Activated naive CD4-positive, alpha-beta T cell treated with anti-CD3 and anti-CD28 coated beads, Interleukin-2, amount 50 U/mL, for 72 hours (primary cell): ENCODE measurements at regions not wholly inside any gene's neighbourhood (a gene's known extent, or its start where the extent isn't known, plus 50 kb on each side); places are given as distances from the start of the nearest gene placed in this dataset.
"Not testable (repeated sequence)": the region's sequence is repeated elsewhere in the genome, so short reads cannot be mapped to it uniquely, and the experiment has no call there.

Experiments used
- ATAC-seq, 2 donors: fragments of 150-1000 bp; cut with Tn5 transposase; 2 replicates each; pipeline ENCODE4 v1.10.0; 2021; ENCODE audit warnings: mild to moderate bottlenecking in 2 of 2, moderate library complexity in 2 of 2
- DNase-seq, 2 donors: peaks; one replicate each; pipeline ENCODE4 v3.0.0; 2021 to 2022; ENCODE audit warnings: low spot score in 2 of 2
- H3K27ac Mint-ChIP-seq, 2 donors: one replicate each; pipeline ENCODE4 v1.8.0; 2022; ENCODE audit warnings: mild to moderate bottlenecking in 2 of 2, mixed read lengths in 2 of 2
- H3K36me3 Mint-ChIP-seq, 2 donors: one replicate each; pipeline ENCODE4 v1.8.0; 2022; ENCODE audit warnings: mixed read lengths in 2 of 2
- H3K9me3 Mint-ChIP-seq, 2 donors: one replicate each; pipeline ENCODE4 v1.8.0; 2022; ENCODE audit warnings: mixed read lengths in 2 of 2

GRCh38 chr5:128800377-128800776 is 164.9 kb upstream of the SLC27A6 start:
- no peak overlapping the region for H3K27ac Mint-ChIP-seq
- peaks cover 0 to 5% of the 10 kb centered on the region in 2 donors for H3K9me3 Mint-ChIP-seq
- DNase-seq = no peak
- ATAC-seq = no peak
- H3K36me3 Mint-ChIP-seq = no peaks in the 10 kb centered on the region

- Mint-ChIP-seq H3K9me3 (peaks cover 6 to 19% of the 10 kb centered on the region in 2 donors), H3K27ac (no peak overlapping the region), H3K36me3 (peaks cover 3 to 7% of the 10 kb centered on the region in 2 donors)
- DNase-seq (no peak), ATAC-seq (no peak)
Measured at GRCh38 chr5:128813317-128814070, 151.8 kb upstream of the SLC27A6 start.

DNA sequence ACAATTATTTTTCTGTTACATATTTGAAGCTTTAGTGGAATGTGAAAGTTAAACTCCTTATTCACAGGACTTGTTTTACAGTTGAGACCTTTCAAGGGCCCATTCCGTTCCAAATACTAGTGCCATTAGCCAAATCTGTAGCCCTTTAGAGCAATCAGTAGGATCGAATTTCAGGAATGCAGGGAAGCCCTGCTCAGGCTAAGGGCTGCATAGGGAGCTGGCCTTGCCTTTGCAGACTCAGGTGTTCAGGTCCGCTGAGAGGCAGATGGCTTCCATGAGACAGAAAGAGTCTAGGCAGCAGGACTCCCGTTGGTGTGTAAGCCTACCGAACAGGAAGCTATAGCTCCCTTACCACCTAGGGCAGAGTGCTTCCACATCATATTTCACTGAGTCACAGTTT is 150.1 kb upstream of the SLC27A6 start:
- DNase-seq = no peak
- H3K9me3 Mint-ChIP-seq = peaks cover 0 to 14% of the 10 kb centered on the region in 2 donors

DNA sequence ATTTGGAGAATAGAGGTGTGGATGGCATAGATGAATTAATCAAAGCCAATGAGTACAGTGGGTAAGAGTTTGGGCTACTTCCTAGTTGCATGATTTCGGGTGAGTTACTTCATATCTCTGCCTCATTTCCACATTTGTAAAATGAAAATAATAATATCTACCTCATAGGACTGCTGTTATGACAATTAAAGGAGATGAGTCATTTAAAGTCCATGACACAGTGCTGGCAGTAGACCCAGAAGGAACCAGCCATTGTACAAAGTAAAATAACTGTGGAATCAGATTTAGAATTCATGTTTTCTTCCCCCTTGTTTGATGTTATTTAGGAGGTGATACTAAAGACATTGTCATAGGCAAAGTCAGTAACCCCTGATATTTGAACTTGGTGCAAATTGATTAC is 139.5 kb upstream of the SLC27A6 start:
- Mint-ChIP-seq H3K27ac (no peak overlapping the region), H3K9me3 (peaks cover 0 to 4% of the 10 kb centered on the region in 2 donors), H3K36me3 (no peaks in the 10 kb centered on the region)
- DNase-seq = no peak
- no peak for ATAC-seq

More for the DNA sequence above, 150.1 kb upstream of the SLC27A6 start:
- Mint-ChIP-seq H3K36me3 (no peaks in the 10 kb centered on the region), H3K27ac (no peak overlapping the region)
- ATAC-seq = no peak

DNA sequence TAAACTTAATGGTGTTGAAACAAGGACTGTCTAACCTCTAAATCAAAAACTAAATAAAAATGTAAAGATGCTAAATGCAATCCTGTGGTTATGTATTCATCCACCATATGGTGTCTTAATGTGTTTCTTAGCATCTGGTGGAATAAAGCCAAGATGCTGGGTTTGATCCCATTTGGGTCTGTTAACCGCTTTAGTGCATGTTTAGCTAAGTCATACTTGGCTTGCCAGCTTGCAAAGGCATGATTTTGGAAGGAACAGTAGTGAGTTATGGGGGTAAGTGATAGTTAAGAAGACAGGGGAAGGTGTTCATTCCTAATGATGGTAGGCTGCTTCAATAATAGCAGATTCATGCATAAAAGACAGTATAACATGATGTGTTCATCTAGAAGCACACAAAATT is 139.0 kb upstream of the SLC27A6 start:
- no peak for DNase-seq
- no peaks in the 10 kb centered on the region for H3K36me3 Mint-ChIP-seq
- H3K27ac Mint-ChIP-seq = no peak overlapping the region
- no peak for ATAC-seq
- peaks cover 0 to 4% of the 10 kb centered on the region in 2 donors for H3K9me3 Mint-ChIP-seq

DNA sequence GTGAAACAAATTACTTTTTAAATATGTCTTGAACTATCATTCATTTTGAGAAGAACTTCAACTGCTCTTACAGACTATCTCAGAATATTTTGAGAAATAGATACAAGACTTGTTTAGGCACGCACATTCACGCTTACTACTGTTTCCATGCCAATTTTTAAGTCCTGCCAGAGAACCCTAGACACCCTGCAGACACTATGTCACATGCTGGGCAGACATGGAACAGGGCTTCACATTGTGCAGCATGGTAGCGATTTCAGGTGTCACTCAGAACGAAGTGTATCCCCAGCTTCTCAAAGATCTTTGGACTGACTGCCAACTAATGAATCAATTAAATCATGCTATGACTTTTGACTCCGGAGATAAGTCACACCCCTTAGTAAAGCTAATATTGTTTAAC is 128.7 kb upstream of the SLC27A6 start:
- H3K36me3 Mint-ChIP-seq = no peaks in the 10 kb centered on the region
- no peak for ATAC-seq

GRCh38 chr5:128838623-128839022 is 126.7 kb upstream of the SLC27A6 start:
- no peaks in the 10 kb centered on the region for H3K36me3 Mint-ChIP-seq
- ATAC-seq = no peak
- DNase-seq = no peak
- no peak overlapping the region for H3K27ac Mint-ChIP-seq
- no peaks in the 10 kb centered on the region for H3K9me3 Mint-ChIP-seq

More for the DNA sequence above, 128.7 kb upstream of the SLC27A6 start:
- Mint-ChIP-seq H3K27ac (no peak overlapping the region), H3K9me3 (no peaks in the 10 kb centered on the region)
- no peak for DNase-seq

- no peak for DNase-seq
- Mint-ChIP-seq H3K9me3 (no peaks in the 10 kb centered on the region), H3K27ac (no peak overlapping the region), H3K36me3 (no peaks in the 10 kb centered on the region)
- ATAC-seq = no peak
Measured at GRCh38 chr5:128842241-128842640, 123.0 kb upstream of the SLC27A6 start.

GRCh38 chr5:128844354-128844923 is 120.8 kb upstream of the SLC27A6 start:
- ATAC-seq = no peak
- DNase-seq = no peak
- Mint-ChIP-seq H3K36me3 (peaks cover 5% of the 10 kb centered on the region in 2 donors), H3K27ac (no peak overlapping the region), H3K9me3 (peaks cover 13 to 14% of the 10 kb centered on the region in 2 donors)

GRCh38 chr5:128850049-128850448 is 115.2 kb upstream of the SLC27A6 start:
- H3K36me3 Mint-ChIP-seq = peaks cover 14 to 15% of the 10 kb centered on the region in 2 donors

DNA sequence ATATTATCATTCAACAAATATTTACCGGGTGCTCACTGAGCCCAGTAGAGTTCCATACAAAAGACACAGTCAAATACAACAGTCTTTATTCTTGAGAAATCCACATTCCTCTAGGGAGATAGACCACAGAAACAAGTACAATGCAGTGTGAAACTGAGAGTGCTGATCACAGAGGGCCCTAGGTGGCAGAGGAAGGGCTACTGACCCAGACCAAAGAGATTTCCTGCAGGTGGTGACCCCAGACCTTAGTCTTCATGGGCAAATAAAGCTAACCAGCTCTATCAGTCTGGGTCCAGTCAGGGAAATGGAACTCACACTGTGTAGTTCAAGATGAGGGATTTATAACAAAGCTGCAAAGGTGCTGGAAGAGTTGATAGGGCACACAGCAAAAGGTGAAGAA is 110.4 kb upstream of the SLC27A6 start:
- ATAC-seq (no peak), DNase-seq (no peak)
- no peak overlapping the region for H3K27ac Mint-ChIP-seq
- peaks cover 16 to 31% of the 10 kb centered on the region in 2 donors for H3K9me3 Mint-ChIP-seq
- H3K36me3 Mint-ChIP-seq = peaks cover 4 to 8% of the 10 kb centered on the region in 2 donors

More at GRCh38 chr5:128850049-128850448, 115.2 kb upstream of the SLC27A6 start:
- no peak for ATAC-seq
- no peak for DNase-seq
- Mint-ChIP-seq H3K27ac (no peak overlapping the region), H3K9me3 (peaks cover 26 to 36% of the 10 kb centered on the region in 2 donors)

GRCh38 chr5:128857076-128857677 is 108.1 kb upstream of the SLC27A6 start:
- no peak for ATAC-seq
- no peak overlapping the region for H3K27ac Mint-ChIP-seq
- peaks cover 0 to 4% of the 10 kb centered on the region in 2 donors for H3K36me3 Mint-ChIP-seq
- DNase-seq = no peak
- H3K9me3 Mint-ChIP-seq = peaks cover 15 to 24% of the 10 kb centered on the region in 2 donors

DNA sequence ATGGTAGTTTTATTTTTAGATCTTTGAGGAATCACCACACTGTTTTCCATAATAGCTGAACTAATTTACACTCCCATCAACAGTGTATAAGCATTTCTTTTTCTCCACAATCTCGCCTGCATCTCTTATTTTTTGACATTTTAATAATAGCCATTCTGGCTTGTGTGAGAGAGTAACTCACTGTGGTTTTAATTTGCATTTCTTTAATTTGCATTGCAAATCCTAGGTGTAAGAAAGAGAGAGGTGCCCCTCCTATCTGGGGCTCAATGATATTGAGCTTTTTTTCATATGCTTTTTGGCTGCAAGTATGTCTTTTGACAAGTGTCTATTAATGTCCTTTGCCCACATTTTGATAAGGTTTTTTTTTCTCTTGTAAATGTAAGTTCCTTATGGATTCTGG is 106.3 kb upstream of the SLC27A6 start:
- DNase-seq = no peak
- Mint-ChIP-seq H3K27ac (no peak overlapping the region), H3K9me3 (peaks cover 14 to 23% of the 10 kb centered on the region in 2 donors), H3K36me3 (peaks cover 0 to 4% of the 10 kb centered on the region in 2 donors)
- ATAC-seq = no peak

- not testable (repeated sequence) for H3K36me3 Mint-ChIP-seq, H3K27ac Mint-ChIP-seq, ATAC-seq, DNase-seq
- peaks cover 14 to 23% of the 10 kb centered on the region in 2 donors for H3K9me3 Mint-ChIP-seq
Measured at GRCh38 chr5:128861155-128861554, 104.1 kb upstream of the SLC27A6 start.

DNA sequence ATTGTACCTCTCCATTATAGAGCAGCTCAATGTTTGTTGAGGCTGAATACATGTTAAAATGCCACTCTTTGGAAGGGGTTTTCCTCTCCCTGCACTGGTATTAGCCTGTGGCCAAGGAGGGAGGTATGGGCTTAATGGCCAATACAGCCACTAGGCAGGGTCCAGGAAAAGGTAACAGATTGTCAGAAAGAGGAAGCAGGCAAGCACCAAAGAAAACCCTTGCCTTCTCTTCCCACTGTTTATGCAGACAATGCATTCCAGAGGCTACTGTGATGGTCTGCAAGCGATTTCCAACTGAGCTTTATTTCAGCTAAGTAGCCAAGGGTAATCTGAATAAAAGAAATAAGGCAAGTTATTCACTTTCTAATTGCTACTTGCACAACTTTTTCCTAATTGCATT is 95.3 kb upstream of the SLC27A6 start:
- DNase-seq (no peak), ATAC-seq (no peak)
- H3K27ac Mint-ChIP-seq = no peak overlapping the region
- peaks cover 4 to 5% of the 10 kb centered on the region in 2 donors for H3K9me3 Mint-ChIP-seq
- no peaks in the 10 kb centered on the region for H3K36me3 Mint-ChIP-seq

- H3K9me3 Mint-ChIP-seq = peaks cover 4 to 5% of the 10 kb centered on the region in 2 donors
- DNase-seq = no peak
- no peak for ATAC-seq
- H3K36me3 Mint-ChIP-seq = peaks cover 0 to 3% of the 10 kb centered on the region in 2 donors
- H3K27ac Mint-ChIP-seq = no peak overlapping the region
Measured at GRCh38 chr5:128870373-128870772, 94.9 kb upstream of the SLC27A6 start.

GRCh38 chr5:128870923-128871322 is 94.4 kb upstream of the SLC27A6 start:
- no peak for ATAC-seq

More at GRCh38 chr5:128870923-128871322, 94.4 kb upstream of the SLC27A6 start:
- no peak for DNase-seq
- peaks cover 4 to 5% of the 10 kb centered on the region in 2 donors for H3K9me3 Mint-ChIP-seq
- H3K36me3 Mint-ChIP-seq = peaks cover 0 to 4% of the 10 kb centered on the region in 2 donors
- no peak overlapping the region for H3K27ac Mint-ChIP-seq
